Smooth muscle cell (in vitro differentiated cells): ENCODE measurements at regions not wholly inside any gene's neighbourhood (a gene's known extent, or its start where the extent isn't known, plus 50 kb on each side); places are given as distances from the start of the nearest gene placed in this dataset.

Source experiments
- DNase-seq: peaks from one replicate; lab custom pipeline; 2025; ENCODE audit not compliant: unreplicated experiment; lab: John Stamatoyannopoulos, UW
- H2AFZ ChIP-seq: fragments of 200-600 bp; sonication (generic); 2 replicates; pipeline ENCODE4 v1.6.0; 2016; ENCODE audit warnings: antibody characterized with exemption, low read depth, mild to moderate bottlenecking
- H3F3A ChIP-seq: fragments of 200-600 bp; sonication (generic); 2 replicates; pipeline ENCODE4 v1.6.0; 2017; ENCODE audit warnings: antibody characterized with exemption, low read depth
- H3K27ac ChIP-seq: fragments of 200-600 bp; sonication (generic); 2 replicates; pipeline ENCODE4 v1.5.1; 2016; ENCODE audit warnings: low read depth, mild to moderate bottlenecking
- H3K27me3 ChIP-seq: fragments of 200-600 bp; sonication (generic); 2 replicates; pipeline ENCODE4 v1.6.1; 2016; ENCODE audit warnings: low read depth, mild to moderate bottlenecking
- H3K36me3 ChIP-seq: fragments of 200-600 bp; sonication (generic); 2 replicates; pipeline ENCODE4 v1.5.1; 2016; ENCODE audit warnings: low read depth
- H3K4me1 ChIP-seq: fragments of 200-600 bp; sonication (generic); 2 replicates; pipeline ENCODE4 v1.5.1; 2016; ENCODE audit warnings: low read depth
- H3K4me2 ChIP-seq: fragments of 200-600 bp; sonication (generic); 2 replicates; pipeline ENCODE4 v1.6.0; 2016; ENCODE audit warnings: mild to moderate bottlenecking
- H3K4me3 ChIP-seq: fragments of 200-600 bp; sonication (generic); 2 replicates; pipeline ENCODE4 v1.5.1; 2016; ENCODE audit warnings: mild to moderate bottlenecking
- H3K79me2 ChIP-seq: fragments of 200-600 bp; sonication (generic); 2 replicates; pipeline ENCODE4 v1.6.0; 2016; ENCODE audit warnings: low read depth, mild to moderate bottlenecking
- H3K9ac ChIP-seq: fragments of 200-600 bp; sonication (generic); 2 replicates; pipeline ENCODE4 v1.6.0; 2016; ENCODE audit warnings: low read depth
- H3K9me3 ChIP-seq: fragments of 200-600 bp; sonication (generic); replicated peaks from 2 replicates; pipeline ENCODE4 v1.5.1; 2016; ENCODE audit warnings: low read depth
- H4K20me1 ChIP-seq: fragments of 200-600 bp; sonication (generic); 2 replicates; pipeline ENCODE4 v1.6.0; 2016; ENCODE audit warnings: low read depth
- CTCF ChIP-seq: fragments of 200-600 bp; sonication (generic); IDR thresholded peaks from 2 replicates; pipeline ENCODE4 v1.5.1; 2017; ENCODE audit warnings: borderline replicate concordance, mild to moderate bottlenecking, antibody characterized with exemption; ENCODE audit not compliant: insufficient read depth, poor library complexity, severe bottlenecking
- WGBS: methylation state at CpG from one replicate; pipeline ENCODE4 v1.1.7; 2016; ENCODE audit warnings: low lambda C conversion rate; 5-methylcytosine and 5-hydroxymethylcytosine counted together

GRCh38 chr2:228649876-228650275 is 468.4 kb upstream of the SPHKAP start:
- H3K9ac ChIP-seq: no peak overlapping the region
- no peaks in the 10 kb centered on the region for H4K20me1 ChIP-seq
- DNase-seq: no peak
- no peaks in the 10 kb centered on the region for H3K27me3 ChIP-seq
- no peak overlapping the region for H3K4me3 ChIP-seq
- H3K27ac ChIP-seq: no peak overlapping the region
- no peak overlapping the region for H2AFZ ChIP-seq
- H3K4me1 ChIP-seq: no peaks in the 10 kb centered on the region
- H3K79me2 ChIP-seq: no peaks in the 10 kb centered on the region
- no peaks in the 10 kb centered on the region for H3F3A ChIP-seq
- 84% methylated on average over 2 of the region's 2 CpGs for WGBS
- no peaks in the 10 kb centered on the region for H3K36me3 ChIP-seq
- no peaks in the 10 kb centered on the region for H3K9me3 ChIP-seq
- no peak for TF ChIP-seq CTCF
- H3K4me2 ChIP-seq: no peak overlapping the region

- no peak overlapping the region for H3K4me2 ChIP-seq
- H3K9me3 ChIP-seq: no peaks in the 10 kb centered on the region
- H3K79me2 ChIP-seq: no peaks in the 10 kb centered on the region
- H3K4me1 ChIP-seq: no peaks in the 10 kb centered on the region
- H3K4me3 ChIP-seq: no peak overlapping the region
- WGBS: 84% methylated on average over 2 of the region's 2 CpGs
- no peaks in the 10 kb centered on the region for H3K27me3 ChIP-seq
- no peak overlapping the region for H3K9ac ChIP-seq
- H3F3A ChIP-seq: no peaks in the 10 kb centered on the region
- H2AFZ ChIP-seq: no peak overlapping the region
- H3K36me3 ChIP-seq: no peaks in the 10 kb centered on the region
- no peak overlapping the region for H3K27ac ChIP-seq
- no peak for DNase-seq
- H4K20me1 ChIP-seq: no peaks in the 10 kb centered on the region
- TF ChIP-seq CTCF: no peak
These were observed 468.0 kb upstream of the SPHKAP start for GRCh38 chr2:228649447-228649846.

- TF ChIP-seq CTCF: no peak
- Histone ChIP-seq H3K27ac (no peak overlapping the region), H3K4me1 (no peaks in the 10 kb centered on the region), H3K27me3 (no peaks in the 10 kb centered on the region), H3K36me3 (no peaks in the 10 kb centered on the region), H2AFZ (no peak overlapping the region), H3K4me2 (no peak overlapping the region), H3K9me3 (no peaks in the 10 kb centered on the region), H3K9ac (no peak overlapping the region), H3K4me3 (no peak overlapping the region), H3F3A (no peaks in the 10 kb centered on the region), H4K20me1 (no peaks in the 10 kb centered on the region), H3K79me2 (no peaks in the 10 kb centered on the region)
- WGBS: 95% methylated on average over 2 of the region's 2 CpGs
- DNase-seq: no peak
These were observed 467.1 kb upstream of the SPHKAP start for GRCh38 chr2:228648541-228648940.

GRCh38 chr2:228646061-228646460 is 464.6 kb upstream of the SPHKAP start:
- Histone ChIP-seq H2AFZ (peak overlapping the region; percentile 54), H3K4me3 (no peak overlapping the region), H3K27ac (no peak overlapping the region), H3K9ac (no peak overlapping the region), H3F3A (no peaks in the 10 kb centered on the region), H3K27me3 (no peaks in the 10 kb centered on the region), H3K9me3 (no peaks in the 10 kb centered on the region), H3K79me2 (no peaks in the 10 kb centered on the region), H3K4me1 (no peaks in the 10 kb centered on the region), H3K36me3 (no peaks in the 10 kb centered on the region), H3K4me2 (peak overlapping the region; percentile 51), H4K20me1 (no peaks in the 10 kb centered on the region)
- no peak for DNase-seq
- no peak for TF ChIP-seq CTCF
- 43% methylated on average over 1 of the region's 1 CpG for WGBS
